HG03342 (cell line): ENCODE measurements at regions not wholly inside any gene's neighbourhood (a gene's known extent, or its start where the extent isn't known, plus 50 kb on each side); places are given as distances from the start of the nearest gene placed in this dataset.
"Not testable (repeated sequence)": the region's sequence is repeated elsewhere in the genome, so short reads cannot be mapped to it uniquely, and the experiment has no call there.

ENCODE experiments used
- ATAC-seq: cut with Tn5 transposase; IDR thresholded peaks from one replicate; pipeline ENCODE4 v1.9.1; 2021; ENCODE audit warnings: mild to moderate bottlenecking, moderate library complexity; ENCODE audit not compliant: unreplicated experiment

DNA sequence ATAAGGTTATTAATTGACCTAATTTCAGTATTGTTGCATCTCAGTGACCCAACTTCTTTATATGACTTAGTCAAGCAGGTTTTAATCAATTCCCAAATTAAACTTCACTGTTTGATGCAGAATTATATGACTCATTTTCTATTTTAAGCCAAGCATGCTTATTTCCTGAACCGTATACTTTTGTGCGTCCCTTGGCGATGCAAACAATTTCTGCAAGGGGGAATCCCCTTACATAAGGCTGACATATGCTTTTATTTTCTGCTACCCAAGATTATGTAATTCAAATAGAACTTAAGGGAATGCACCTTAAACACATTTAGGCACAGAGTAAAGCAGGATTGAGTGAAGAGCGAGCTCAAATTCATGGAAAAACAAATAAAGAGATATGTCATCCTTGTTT, 303.9 kb downstream of the PDCD6IP start:
- ATAC-seq = no peak

DNA sequence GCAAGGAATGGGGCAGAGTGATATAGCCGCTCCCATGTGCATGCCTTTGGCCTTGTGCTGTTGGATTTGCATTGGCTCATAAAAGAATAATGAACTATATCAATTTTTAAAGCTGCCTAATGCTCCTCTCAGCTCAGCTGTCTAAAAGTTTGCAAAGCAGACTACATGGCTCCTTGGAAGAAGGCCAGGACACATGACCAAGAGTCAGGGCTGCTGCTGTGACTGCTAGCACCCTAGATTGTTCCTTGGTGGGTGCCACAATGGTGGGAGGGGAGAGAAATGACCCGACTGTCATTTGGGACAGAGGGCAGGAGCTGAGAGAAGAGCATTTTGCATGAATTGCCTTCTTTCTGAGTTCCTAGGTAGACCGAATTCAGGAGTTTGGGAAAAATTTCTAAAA, 307.9 kb downstream of the PDCD6IP start:
- ATAC-seq = no peak

DNA sequence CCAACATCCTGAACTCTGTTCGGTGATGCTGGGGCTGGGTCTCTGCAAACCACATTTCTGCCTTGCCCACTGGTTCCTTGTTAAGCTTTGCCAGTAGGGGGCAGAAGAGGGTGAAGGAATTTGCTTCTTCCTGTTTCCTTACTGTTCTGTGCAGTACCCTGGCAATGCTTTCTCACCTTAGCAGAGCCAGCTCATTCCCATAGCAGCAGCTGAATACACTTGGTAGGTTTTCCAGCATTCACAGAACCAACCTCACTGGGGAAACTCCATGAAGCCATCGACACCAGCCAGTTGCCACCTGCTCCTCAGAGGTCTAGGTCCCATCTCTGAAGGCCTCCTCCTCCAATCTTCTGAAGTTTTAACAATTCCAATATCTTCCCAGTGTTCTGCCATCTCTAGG, 308.4 kb downstream of the PDCD6IP start:
- ATAC-seq = peak; percentile 40

DNA sequence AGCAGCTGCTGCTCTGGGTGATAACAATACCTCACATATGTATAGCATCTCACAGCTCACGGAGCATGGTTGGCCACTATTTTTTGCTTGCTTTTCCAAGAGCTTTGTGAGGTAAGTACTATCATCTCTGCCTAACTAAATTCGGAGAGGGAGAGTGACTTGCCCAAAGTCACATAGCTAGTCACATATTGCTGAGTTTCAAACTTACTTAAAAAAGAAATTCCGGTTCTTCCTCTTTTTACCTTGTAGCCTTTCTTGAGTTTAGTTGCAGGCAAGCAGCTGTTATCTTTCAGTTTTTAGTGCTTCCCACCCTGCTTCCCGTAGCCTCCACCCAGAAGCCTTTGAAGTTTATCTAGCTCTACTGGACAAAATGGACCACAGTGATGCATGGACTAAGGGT, 309.2 kb downstream of the PDCD6IP start:
- ATAC-seq = peak; percentile 41

DNA sequence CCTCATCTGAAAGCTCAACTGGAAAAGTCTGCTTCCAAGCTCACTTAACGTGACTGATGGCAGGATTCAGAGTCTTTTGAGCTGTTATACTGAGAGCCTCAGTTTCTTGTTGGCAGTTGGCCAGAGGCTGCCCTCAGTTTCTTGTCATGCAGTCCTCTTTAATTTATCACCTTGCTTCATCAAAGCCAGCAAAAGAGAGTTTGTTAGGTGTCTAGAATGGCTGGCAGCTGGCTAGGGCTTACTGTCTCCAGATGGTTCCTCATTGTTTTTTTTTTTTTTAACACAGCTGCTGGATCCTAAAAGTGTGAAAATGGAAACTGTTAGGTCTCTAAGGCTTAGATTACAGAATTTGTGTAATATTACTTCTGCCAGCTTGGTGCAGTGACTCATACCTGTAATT, 310.6 kb downstream of the PDCD6IP start:
- ATAC-seq = no peak

DNA sequence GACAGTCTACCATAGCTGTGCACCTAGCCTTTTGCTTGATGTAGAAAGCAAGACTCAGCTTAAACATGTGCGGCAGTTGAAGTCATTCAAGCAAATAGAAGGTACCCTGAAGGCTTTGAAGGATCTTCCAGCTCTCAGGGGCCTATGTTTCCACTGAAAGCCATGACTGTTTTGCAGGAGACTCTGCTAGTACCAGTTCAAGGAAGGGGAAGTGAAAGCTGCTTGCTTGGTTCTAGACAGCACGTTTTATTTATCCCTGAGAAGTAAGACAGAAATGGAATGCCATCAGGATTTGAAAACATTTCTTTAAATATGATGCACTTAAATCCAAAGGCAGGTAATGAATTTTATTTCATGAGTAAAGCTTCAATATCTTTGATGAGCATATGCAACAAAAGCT, 311.4 kb downstream of the PDCD6IP start:
- peak; percentile 58 for ATAC-seq

DNA sequence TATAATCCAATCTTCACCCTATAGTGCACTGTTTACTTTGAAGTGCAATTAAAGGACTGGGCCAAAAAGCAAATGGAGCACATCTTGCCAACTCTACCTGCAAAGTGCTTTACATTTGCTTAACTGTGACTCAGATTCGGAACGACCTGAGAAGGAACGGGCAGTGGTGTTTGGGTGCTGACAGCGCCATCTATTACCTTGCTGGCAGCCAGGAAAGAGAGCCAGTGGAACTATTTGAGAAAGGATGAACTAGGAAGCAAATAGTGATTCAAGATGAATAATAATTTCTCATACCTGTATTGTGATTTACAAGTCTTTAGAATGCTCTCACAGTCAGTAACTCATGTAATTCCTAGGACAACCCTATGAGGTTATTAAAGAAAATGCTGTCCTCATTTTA, 312.9 kb downstream of the PDCD6IP start:
- ATAC-seq = no peak

DNA sequence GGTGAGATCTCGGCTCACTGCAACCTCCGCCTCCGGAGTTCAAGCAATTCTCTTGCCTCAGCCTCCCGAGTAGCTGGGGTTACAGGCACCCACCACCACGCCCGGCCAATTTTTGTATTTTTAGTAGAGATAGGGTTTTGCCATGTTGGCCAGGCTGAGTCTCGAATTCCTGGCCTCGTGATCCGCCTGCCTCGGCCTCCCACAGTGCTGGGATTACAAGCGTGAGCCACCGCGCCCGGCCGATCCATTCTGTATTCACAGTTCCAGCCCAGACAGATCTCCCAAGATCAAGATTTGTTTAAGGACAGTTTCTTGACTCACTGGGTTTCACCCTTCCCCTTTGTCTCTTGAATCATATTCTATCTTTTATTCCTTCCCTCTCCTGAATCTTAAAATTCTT, 313.8 kb downstream of the PDCD6IP start:
- not testable (repeated sequence) for ATAC-seq

DNA sequence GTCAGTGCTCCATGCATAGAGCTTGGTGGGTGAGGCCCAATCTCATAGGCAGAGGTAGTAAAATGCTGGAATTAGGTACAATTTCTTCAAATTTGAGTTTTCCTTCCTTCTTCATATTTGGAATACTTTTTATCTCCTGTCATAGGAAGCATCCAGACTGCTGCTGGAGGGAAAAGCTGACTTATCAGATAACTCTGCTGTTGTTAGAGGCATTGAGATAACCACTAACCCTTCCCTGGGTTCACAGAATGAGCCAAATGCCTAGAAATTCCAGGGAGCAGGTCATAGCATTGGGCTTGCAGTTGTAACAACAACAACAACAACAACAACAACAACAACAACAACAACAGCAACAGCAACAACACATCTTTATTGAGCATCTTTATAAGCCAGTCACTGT, 332.7 kb downstream of the PDCD6IP start:
- ATAC-seq = no peak

DNA sequence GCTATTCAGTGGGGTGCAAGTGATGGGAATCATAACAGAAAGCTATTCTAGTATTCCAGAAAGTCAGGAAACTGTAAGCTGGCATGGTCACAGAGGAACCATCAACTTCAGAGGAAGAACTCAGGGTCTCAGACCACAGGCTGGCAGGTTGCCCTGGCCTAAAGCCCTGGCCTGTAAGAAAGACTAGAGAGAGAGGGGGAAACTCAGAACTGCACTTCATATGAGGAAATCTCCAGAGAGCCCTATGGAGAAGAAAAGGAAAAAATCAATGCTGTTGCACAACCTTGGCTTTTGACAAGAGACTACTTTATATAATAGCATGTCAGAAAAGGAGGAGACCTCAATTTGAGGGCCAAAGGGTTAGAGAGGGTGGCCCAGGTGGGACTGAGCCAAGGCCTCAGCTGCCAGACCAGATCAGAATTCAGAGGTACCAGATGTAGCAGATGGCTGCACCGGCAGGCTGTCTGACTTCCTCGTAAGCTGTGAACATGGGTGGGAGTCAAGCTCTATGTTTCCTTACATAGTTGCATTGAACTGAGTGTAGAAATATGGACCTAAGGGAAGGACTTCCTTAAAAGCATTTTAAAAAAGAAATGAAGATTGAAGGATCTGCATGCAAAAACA, 333.8 kb downstream of the PDCD6IP start:
- no peak for ATAC-seq

DNA sequence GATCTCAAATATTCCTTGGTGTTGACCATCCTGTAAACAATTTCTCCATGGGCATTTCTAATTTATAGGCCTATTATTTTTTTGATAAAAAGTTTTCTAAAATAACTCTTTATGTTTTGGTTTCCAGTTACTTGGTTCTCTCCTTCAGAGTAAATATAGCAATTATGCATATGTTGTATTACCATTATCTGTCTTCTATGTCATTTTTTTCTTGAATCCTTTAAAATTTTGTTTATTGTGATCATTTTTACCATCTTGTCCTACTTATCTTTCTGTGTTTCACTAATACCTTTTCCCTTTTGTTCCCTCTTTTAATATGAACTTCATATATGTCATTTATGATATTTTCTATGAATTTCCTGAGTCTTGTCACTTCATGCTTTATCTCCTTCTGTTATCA, 341.1 kb downstream of the PDCD6IP start:
- no peak for ATAC-seq

DNA sequence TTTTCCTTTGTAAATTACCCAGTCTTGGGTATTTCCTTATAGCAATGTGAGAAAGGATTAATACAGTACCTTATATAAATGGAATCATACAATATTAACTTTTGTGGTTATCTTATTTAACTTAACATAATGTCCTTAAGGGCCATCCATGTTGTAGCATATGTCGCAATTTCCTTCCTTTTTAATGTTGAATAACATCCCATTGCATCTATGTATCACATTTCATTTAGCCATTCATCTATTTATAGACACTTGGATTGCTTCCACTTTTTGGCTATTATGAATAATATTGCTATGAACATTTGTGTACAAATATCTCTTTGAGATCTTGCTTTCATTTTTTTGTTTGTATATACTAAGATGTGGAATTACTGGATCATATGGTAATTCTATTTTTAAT, 342.2 kb downstream of the PDCD6IP start:
- ATAC-seq = no peak

DNA sequence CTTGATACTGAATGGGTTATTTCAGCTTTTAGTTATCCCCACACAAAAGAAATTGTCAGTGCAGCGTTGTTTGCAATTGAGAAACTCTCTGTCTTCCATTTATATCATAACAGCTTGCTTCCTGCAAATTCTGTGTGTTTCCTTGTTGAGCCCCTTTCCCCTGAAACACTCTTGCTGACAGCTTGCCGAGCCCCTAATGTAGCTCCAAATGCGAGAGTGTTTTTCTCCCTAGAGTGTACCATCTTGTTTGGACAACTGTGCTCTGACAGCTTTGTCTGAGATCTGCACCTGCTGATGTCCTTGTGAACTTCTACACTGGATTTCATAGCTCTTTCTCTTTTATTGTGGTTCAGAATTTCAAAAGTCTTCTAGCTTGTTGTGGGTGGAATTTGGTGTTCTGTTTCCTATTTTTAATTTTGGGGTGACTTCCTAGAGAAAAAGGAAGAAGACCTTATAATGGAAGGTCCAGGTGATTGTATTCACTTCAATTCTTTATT, 343.5 kb downstream of the PDCD6IP start:
- no peak for ATAC-seq

DNA sequence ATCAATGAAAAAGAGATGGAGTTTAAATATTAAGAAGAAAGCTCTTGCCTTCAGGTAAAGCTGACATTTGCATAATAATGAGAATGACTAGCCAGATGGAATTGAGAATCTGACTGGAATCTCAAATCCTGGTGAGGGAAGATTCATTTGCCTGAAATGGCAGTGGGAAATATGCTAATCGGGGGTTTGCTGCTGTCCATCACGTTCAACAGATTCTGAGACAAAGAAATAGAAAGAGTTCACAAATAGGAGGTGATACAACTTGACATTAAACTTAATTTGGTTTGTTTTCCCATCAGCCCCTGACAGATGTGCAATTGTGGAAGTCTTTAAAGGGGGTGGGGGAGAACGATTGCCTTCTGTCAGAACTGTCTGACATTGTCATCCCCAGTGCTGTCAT, 347.4 kb downstream of the PDCD6IP start:
- ATAC-seq = no peak

DNA sequence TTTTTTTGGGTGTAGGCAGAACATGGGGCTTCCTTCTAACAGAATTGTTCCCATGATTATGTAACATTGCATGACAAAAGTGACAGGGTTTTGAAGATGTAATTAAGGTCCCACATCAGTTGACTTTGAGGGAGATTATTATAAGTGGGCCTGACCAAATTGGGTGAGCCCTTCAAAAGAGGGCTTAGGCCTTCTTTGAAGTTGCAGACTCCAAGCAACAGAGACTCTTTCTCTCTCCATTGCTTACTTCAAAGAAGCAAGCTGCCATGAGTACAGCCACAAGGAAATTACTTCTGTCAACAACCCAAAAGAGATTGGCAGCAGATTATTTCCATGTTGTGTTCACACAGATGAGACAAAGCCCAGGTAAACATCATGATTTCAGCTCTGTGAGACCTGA, 348.2 kb downstream of the PDCD6IP start:
- no peak for ATAC-seq

DNA sequence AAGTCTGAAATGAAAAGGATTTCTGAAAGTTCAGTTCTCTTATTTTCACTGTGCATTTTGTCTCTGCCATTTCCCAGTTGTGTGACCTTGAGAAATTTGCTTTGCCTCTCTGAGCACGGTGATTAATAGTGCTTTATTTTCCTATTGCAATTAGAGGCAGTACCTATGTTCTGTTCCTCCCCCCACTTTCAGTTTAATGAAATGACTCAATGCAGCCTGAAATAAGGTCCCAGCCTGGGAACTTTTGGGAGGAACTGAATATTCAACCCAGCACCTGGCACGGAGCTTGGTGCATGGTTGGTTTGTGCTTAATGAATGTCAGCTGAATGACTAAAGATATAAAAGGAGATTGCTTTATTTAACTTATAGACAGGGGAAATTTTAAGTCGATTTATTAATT, 352.6 kb downstream of the PDCD6IP start:
- ATAC-seq = no peak

DNA sequence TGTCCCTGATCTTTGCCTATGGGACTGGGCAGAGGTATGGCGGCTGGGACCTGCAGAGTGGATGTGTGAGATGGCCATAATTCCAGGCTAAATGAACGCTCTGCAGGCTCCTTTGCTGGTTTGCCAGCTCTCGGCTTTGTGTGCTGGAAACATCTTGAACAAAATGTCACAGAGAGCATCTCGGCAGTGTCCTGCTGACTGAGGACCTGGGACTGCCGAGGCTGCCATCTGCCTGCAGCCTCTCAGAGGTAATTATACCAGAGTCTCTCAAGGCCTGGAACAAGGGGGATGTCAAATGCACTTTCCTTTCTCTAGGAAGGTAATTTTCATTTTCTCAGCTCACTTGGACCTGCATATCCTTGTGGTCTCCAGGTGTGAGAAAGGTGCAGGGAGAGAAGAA, 354.2 kb downstream of the PDCD6IP start:
- ATAC-seq = no peak

DNA sequence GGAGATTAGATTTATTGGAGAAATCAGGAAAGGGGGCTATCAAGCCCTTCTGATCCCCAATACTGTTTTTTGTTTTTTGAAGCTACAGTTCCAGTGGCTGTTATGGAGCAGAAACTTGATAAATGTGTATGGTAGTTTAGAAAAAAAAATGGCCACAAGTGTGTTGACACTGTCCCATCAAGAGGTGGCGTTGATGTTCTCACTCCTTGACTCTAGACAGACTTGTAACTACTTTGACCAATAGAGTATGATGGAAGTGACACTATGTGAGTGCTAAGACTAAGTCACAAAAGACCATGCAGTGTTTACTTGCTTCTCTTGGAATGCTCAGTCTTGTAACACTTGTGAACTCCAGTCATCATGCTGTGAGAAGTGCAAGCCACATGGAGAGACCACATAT, 356.7 kb downstream of the PDCD6IP start:
- peak; percentile 33 for ATAC-seq

DNA sequence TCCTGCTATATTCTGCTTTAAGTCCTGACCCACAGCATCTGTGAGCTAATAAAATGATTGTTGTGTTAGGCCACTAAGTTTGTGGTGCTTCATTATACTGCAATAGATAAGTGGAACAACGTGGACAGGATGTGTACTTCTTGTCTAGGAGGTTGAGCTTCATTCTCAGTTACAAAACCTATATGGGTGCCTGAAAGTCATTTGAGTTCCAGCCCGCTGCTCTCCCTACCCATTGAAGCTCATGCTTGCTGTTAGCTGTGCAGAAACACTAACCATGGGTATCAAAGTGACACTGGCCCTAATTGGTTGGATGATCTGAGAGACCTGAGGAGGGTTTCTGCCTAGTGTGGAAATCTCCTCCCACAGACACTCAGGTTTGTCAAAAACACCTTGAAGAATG, 357.2 kb downstream of the PDCD6IP start:
- ATAC-seq = peak; percentile 66

DNA sequence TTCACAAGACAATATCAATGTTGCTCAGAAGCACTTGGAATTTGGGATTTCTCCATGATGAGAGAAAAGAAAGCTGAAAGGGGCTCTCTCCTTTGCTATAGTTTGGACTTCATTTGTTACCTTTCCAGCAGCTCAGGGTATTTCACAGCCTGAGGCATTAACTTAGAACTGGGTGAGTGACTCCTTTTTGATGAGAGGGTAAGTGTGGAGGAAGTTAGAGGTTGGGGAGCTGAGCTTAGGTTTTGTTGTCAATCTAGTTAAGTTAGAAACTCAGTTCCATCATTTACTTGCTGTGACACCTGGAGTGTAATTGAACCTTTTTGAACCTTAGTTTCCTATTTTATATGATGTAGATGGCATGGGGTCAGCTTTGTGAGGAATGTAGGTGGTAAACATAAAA, 359.1 kb downstream of the PDCD6IP start:
- no peak for ATAC-seq

DNA sequence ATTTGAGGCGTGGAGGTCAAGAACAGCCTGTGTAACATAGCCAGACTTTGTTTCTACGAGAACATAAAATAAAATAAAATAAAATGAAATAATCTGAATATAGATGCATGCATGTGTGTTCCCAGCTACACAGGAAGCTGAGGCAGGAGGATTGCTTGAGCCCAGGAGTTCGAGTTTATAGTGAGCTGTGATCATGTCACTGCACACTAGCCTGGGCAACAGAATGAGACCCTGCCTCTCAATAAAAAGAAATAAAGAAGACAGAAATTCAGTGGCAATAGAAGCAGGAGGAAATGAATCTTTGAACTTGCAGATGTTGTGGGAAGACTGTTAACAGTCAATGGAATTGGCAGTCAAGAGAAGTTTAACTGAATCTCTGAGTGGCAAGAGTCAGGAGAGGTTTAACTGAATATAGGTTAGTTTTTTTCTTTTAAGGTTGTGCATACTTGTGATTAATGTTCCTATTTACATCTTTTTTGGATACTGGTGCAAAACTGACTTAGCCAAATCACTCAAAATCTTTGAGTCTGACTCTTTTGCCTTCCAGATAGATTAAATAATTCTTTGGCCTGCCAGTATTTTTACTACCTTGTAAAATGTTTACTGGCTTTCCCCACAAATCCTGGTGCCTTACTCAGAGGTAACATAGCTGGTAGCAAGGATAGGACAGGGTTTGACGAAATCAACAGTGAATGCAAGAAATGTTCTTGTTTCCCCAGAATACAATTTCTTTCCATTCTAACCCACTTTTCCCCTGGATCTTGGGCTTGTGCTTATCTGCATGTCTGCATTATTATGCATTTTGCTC, 361.4 kb downstream of the PDCD6IP start:
- no peak for ATAC-seq

DNA sequence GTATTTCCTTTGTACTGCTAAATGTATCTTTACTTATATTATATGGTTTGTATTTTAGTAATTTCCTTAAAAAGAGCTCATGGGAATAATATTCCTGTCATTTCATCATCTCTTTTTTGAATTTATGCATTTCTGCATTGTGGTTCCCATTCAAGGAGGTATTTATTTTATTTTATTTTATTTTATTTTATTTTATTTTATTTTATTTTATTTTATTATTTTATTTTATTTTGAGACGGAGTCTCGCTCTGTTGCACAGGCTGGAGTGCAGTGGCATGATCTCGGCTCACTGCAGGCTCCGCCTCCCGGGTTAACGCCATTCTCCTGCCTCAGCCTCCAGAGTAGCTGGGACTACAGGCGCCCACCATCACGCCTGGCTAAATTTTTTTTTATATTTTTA, 371.2 kb downstream of the PDCD6IP start:
- ATAC-seq = not testable (repeated sequence)

DNA sequence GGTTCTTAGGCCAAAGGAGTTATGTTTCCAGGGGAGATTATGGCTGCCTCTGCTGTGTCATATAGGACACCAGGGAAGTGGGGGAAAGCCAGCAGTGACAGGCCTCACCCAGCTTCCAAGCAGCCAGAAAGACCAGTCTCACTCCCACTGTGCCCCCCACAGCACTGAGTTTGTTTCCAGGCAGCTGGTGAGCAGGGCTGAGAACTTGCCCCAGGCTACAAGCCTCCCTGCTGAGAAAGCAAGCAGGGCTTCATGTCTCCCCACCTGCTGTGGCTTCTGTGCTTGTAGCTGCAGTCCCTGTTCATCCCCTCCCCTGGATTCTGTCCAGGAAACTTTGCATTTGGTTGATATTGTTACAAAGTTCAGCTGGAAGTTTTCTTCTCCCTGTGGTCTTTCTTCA, 376.3 kb downstream of the PDCD6IP start:
- no peak for ATAC-seq
